Ammon's horn (tissue), 1 donor: ENCODE measurements at regions not wholly inside any gene's neighbourhood (a gene's known extent, or its start where the extent isn't known, plus 50 kb on each side); places are given as distances from the start of the nearest gene placed in this dataset.

ENCODE experiments used
- DNase-seq: peaks from one replicate; pipeline ENCODE4 v3.0.0-alpha.2; 2016; ENCODE audit warnings: low spot score

DNA sequence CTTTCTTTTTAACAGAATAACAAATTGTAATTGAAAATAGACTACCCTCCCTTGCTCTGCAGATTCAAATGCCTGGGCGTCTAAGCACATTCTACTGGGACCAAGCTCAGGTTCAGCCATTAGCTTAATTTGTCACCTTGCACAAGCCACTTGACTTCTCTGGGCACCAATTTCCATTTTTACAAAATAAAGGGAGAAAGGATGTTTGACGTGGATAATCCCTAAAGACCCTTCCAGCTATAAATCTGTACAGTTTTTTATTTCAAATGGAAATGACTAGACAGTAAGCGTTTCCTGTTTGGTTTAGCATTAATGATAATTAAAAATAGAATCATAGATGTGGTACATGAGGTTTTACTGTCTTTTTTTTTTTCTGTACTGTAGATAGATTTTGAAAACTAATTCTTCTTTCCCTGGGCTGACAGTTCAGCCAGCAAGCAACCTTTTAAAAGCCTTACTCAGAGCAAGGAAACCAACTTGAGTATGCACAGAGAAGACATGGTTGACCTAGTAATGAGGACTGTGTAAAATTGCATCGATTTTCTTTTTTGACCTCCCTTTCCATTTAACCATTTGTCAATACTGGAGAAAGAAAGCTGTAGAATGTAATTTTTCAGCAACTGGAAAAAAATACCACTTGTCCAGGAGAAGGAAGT lies 1329.5 kb upstream of the CDH8 start:
- no peak for DNase-seq

DNA sequence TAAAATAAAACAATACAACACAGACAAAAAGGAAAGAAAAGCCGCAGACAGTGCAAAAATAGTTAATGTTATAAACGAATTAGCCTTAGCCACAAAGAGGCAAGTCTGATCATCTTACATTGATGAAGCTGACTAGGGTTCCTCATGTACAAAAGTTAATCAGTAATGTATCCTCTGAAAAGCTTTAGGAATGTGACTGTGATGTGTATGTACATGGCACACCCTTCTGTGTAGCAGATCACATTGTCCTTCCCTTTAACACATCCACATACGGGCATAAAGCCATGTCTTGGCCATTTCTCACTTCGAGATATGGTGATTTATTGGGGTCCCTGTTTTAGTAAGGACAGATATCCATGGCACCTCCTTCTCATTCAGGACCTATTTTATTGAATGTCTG lies 1327.5 kb upstream of the CDH8 start:
- no peak for DNase-seq

DNA sequence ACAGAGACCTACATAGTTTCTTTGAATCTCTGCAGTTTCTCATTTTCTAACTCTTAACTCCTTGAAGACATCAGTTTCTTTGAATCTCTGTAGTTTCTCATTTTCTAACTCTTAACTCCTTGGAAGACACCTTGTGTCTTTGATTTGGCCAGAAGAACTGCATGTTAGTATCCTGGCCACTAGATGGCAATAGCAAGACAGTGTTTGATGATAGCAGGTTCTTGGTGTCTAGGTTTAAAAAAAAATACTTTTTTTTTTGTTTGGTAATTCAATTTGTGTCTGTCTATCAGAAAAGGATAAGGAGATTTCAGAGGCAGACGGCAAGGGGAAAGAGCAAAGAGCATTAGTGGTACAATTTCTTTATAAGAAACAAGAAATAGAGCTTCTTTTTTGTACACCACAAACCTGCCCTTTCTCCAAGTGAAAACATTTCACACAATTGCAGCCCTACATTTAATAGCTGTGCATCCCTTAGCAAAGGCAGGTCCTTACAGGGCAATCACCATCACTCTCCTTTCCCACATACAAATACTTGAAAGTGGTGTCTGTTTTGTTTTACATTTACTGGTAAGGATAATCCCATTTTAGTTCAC lies 1324.9 kb upstream of the CDH8 start:
- DNase-seq = peak; percentile 53

DNA sequence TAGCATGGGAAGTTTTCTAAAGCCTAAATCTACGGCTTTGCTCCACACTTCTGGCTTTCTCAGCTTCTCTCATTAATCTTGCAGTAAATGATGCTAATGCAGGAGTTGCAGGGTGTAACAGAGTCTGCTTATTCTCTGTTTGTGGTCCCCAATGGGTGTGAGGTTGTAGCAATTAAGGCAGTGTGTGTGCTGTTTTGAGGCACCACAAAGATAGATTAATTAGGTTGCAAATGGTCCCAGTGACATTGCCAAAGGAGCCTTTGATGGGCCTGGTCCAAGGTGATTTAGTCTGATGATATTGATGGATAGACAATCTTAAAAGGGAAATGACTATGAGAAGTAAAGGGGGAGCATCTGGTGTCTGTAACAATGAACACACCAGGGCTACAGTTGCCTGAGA lies 1313.7 kb upstream of the CDH8 start:
- DNase-seq = no peak

DNA sequence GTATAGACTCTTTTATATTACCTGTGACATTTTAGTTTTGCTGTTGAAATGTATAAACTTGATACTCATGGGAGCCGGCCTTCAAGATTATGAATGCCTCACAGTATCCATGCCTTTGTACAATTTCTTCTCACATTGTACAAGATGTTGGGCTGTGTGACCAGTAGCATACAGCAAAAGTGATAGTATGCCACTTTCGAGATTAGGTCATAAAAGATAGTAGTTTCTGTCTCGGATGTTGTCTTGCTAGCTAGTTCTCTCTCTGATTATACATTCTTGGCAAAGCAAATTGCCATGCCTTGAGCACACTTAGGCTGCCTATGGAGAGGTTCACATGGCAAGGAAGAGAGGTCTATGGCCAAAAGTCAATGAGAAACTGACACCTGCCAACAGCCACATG lies 1309.8 kb upstream of the CDH8 start:
- DNase-seq = no peak

DNA sequence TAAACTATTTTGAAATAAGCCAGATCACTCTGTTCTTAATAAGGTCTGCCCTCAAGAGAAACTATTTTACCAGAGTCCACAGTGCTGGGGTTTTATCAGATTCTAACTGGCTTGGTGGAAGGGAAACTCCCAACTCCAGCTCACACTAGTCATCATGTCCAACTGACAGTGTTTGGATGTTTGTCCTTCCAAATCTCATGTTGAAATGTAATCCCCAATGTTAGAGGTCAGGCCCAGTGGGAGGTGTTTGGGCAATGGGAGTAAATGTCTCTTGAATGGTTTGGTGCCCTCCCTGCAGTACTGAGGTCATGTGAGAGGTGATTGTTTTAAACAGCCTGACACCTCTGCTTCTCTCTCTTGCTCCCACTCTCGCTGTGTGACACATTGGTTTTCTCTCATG lies 1301.0 kb upstream of the CDH8 start:
- DNase-seq = no peak

DNA sequence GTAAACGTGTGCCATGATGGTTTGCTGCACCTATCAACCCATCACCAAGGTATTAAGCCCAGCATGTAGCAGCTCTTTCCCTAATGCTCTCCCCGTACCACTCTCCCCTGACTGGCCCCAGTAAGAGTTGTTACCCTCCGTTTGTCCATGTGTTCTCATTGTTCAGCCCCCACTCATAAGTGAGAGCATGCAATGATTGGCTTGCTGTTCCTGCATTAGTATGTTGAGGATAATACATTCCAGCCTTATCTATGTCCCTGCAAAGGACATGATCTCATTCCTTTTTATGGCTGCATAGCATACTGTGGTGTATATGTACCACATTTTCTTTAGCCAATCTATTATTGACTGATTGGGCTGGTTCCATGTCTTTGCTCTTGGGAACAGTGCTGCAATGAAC lies 1294.9 kb upstream of the CDH8 start:
- DNase-seq = no peak

DNA sequence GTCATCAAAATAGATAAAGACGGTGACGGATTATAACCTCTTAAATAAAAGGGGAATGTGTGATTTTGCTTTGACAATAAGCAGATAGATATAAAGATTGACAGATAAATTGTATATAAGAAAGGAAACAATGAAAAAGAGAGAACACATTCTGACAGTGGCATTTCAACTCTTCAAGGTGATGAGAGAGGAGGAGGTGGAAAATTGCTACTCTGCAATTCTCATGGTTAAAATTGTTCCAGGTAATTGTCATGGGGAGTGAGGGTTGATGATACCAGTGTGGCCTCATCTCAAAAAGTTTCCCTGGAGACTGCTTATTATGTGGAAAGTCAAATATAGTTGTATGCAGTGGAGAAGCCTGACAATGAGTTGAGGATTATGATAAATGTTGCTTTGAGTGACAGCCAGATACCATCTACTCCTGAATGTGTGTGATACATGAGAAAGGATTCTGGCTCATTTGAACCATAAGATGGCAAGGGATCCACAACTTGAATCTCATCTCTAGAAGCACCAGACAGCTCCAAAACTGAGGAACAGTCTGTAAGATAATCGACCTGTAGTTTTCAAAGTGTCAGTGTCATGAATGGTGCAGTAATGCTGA lies 1290.6 kb upstream of the CDH8 start:
- DNase-seq = no peak

DNA sequence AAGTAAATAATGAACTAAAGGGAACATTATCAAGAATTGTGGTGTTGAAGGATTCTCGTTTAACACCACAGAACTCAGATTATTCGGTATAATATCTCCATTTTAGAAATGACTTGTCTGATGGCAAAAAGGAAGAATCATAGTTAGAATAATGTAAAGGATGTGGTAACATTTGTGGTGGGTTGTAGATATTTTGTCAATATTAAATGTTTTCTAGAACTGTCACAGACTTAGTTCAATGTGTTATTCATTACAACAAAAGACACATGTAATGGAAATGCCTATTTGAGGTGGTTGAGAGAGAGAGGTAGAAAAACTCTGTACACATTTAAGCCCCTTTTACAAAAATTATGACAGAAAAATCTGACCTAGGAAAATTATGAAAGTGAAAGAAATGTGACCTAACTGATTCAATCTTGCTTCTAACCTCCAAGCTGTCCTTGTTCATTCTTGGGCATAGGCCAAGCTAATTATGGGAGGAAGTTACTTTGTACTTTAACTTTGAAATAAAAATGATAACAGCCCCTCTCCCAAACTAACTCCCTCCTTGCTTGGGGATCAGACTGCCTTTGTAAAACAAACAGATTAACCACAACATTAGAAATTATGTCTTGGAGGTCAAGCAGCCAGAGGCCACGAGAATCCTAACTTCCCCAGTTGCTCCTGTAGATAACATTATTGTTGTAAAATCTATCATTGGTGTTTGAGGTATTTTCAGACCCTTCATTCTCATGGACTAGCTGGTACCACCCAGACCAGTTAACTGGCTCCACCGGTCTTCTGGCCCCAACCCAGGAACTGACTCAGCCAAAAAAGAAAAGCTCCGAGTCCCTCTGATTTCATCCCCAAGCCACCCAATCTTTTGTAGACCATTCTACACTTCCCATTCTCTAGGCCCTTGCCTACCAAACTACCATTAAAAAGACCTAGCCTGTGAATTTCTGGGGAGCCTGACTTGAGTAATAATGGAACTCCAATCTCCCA lies 1287.8 kb upstream of the CDH8 start:
- DNase-seq = no peak

DNA sequence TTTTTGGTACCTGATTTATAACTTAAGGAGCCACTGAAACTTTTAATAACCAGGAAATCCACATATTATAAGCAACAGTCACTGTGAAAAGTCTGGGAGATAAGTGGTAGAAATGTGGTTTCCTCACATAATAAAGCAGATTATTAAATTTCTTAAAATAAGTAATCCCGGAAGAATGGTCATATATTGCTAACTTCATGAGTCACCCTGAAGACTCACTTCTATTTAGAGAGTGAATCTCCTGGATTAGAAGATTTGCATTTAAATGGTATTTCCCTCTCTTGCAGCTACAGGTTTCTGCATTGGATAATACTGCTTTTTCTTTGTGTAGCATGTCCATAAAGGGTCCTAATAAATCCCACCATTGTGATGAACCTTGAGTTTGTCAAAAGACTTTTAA lies 1286.8 kb upstream of the CDH8 start:
- no peak for DNase-seq

DNA sequence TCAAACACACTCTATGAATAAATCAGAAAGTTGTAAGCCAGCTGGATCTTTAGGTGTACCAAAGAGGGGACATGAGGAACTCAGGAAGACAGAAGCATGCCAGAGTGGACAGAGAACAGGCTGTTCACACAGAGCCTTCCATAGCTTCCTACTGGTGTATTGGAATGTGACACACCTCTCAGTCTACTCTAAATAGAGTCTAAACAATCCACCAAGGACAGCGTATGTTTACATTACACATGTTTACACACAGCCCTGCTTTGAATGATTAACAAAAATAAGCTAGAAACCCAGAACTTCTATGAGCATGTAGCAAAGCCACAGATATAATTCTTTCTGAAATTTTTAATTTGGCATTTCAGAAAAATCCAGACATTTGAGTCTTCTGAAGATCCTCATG lies 1279.0 kb upstream of the CDH8 start:
- no peak for DNase-seq

DNA sequence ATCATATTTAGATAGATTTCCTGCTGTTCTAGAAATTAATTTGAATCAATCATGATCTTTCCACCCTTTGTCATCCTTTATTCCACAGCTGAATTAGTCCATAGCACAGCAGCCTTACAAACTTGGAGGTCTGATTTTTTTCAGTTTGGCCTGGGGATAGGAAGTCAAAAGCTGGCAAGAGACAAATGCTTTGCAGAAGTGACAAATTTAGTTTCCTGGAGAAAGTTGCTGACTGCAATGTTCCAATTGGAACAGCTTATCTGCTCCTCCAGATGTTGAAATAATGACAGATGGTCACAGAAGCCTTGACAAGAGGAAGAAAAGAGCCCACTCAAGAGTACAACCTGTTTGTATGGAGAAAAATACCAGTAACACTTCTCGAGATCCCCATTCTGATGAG lies 1276.1 kb upstream of the CDH8 start:
- peak; percentile 21 for DNase-seq

DNA sequence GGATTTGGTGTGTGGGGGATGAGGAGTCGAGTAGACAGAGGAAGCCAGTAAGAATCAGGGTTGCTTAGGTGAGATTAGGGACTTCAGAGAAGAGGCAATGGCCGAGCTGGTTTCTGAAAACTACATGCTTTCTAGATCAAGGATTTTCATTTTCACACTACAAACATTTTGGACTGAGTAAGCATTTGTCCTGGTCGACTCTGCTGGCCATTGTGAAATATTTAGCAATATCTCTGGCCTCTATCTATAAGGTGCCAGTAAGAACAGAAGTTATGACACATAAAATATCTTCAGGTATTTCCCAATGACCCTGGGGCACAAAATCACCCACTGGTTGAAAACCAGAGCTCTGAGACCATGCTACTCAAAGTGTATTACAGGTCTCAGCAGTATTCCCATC lies 1275.1 kb upstream of the CDH8 start:
- no peak for DNase-seq

DNA sequence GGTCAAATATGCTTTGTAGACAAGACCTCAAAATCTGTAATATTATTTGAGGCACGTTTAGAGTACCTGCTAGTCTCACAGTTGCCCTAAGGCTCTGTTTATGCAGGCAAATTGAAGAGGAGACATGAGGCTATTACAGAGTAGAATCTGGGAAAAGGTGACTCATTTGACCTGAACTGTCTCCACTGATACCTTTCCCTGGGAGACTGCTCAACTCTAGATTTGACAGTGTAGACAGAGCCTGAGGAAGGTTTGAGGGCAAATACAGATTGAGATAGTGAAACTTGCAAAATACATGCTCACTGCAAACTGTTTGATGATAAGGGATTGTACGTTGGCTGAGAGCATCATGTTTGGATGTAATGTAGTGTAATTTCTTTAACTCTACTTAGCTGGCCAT lies 1266.6 kb upstream of the CDH8 start:
- no peak for DNase-seq

DNA sequence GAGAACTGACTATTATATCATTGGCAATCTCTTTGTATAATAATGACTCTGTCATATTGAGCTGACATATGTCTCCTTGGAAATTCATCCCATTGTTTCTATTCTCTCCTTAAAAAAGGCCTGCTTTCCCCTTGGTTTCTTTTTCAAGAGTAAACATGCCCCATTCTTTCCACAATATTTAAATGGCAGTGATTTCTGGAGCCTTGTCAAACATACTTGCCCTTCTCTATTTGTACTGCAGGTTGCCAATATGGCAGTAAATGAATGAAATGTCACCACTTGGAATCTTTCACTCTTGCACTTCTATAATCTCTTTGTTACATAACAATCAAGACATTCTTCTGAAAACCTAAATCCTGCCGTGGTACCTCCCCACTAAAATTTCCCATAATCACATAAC lies 1265.1 kb upstream of the CDH8 start:
- DNase-seq = no peak

DNA sequence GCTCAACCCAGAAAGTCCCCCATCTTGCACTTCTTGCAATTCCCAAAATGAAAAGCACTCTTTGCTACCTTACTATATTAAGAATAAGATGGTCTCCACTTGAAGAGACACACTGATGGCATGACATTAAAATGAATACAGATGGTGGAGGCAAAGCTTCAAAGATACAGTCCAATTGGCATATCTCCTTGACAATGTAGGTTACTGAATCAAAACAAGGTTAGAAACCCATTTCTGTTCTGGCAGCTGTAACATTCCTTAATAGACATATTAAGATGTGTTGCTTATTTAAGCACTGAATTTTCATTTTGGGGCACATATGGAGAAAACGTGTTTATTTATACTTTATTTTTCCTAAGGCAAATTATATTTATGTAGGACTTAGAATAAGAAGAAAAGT lies 1262.8 kb upstream of the CDH8 start:
- DNase-seq = no peak

DNA sequence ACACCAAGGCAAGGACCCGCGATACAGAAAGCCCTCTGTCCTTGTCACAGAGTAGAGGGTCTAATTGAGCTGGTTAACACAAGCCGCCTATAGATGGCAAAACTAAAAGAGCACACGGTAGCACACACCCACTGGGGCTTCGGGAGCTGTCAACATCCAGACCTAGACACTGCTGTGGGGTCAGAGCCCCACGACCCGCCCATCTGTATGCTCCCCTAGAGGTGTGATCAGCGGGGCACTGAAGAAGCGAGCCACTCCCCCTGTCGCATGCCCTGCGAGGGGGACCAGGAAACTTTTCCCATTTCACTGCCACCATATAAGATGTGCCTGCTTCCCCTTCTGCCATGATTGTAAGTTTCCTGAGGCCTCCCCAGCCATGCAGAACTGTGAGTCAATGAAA lies 1255.8 kb upstream of the CDH8 start:
- DNase-seq = no peak

DNA sequence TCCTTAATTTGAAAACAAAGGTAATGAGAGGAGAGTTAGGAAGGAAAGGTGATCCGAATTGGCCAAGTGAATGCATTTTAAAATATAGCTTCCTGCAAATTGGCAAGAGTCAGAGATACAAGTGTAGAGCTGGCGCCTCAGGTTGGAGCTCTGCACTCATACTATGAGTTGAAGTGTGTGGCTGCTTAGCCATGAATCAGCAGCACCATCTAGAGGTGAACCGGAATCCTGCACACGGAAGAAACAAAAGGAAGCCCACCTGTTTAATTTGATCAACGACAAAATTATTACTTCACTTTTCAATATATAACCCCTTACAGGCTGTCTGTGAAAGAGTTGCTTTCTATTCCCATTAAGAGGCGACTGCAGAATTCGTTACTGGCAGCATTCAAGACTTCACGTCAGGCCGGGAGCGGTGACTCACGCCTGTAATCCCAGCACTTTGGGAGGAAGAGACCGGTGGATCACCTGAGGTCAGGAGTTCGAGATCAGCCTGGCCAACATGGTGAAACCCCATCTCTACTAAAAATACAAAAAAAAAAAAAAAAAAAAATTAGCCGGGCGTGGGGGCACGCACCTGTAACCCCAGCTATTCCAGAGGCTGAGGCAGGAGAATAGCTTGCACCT lies 1253.7 kb upstream of the CDH8 start:
- peak; percentile 80 for DNase-seq

DNA sequence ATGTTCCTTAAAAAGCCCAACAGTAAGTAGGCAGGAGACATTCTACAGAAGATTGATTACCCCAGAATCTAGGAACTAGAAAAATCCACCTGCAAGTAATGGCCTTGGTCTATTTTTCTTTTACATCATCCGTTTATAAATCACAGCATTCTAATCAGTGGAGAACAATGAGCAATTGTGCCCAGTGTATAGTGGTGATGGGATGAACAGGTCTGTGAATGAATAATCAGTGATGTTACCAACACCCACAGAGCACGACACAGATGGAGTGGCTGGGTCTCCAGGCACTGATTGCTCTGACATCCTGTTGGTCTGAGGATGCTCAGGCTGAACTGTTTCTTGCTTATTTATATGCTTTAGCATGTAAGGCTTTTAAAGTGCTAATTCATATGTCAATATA lies 1251.2 kb upstream of the CDH8 start:
- peak; percentile 67 for DNase-seq

DNA sequence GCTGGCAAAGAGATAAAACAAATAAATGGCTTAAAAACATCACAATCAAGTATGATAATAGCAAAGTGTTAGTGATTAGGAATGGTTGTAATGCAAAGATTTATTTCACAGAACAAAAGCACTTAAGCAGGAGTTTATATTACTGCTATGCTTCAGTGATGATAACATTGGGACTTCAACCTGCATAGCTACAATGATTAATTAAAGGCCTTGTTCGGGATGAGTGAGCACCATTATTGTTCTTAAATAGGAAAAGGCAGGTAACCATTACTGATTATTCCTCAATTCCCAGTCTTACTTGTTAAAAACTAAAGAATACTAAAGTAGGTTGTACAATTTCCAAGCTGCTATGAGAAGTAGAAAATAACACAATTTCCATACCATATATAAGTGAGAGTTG lies 1247.5 kb upstream of the CDH8 start:
- no peak for DNase-seq

DNA sequence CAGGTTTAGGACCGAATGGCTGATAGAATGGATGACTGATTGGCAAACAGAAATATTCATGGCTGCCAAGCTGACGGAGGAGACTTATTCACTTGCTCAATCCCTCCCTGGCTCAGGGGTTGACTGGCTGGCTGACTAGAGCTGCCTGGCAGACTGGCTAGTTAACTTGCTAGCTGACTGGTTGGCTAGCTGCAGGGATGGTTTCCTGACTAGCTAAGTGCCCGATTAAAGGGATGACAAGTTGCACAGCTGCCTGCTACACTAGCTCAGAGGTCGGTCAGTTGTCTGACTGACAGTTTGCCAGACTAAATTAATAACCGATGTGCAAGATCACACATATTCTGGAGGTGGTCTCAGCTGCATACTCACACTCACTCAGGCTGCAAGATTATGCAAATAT lies 1208.4 kb upstream of the CDH8 start:
- no peak for DNase-seq

DNA sequence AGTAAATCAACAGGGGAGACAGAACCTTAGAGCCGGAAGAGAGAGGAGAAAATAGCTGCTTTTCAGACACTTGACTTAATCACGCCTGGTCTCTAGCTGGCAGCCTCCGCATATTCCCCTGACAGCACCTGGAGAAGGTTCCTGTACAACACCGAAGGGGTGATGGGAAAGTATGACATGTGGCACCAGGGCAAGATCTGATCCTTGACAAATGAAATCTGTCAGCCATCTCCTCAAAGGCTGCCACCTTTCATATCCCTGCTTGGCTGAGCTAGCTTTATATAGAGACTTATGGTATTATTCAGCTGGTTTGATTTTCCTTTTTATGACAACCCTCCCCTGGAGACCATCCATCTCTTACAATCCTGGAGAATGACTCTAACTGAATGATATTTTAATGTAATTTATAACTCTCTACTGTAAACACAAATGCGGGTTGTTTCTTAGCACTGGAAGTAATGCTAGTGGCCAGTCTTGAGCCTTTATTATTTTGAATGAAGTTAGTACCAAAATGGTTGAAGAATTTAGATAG lies 1205.3 kb upstream of the CDH8 start:
- DNase-seq = no peak
